SU-DHL-6 (cell line): ENCODE measurements at regions not wholly inside any gene's neighbourhood (a gene's known extent, or its start where the extent isn't known, plus 50 kb on each side); places are given as distances from the start of the nearest gene placed in this dataset.
A peak's percentile ranks its signal among the peaks of the same experiment; 100 is the strongest.
"Not testable (repeated sequence)": the region's sequence is repeated elsewhere in the genome, so short reads cannot be mapped to it uniquely, and the experiment has no call there.

Experiments
- CTCF ChIP-seq: fragments of 200-600 bp; sonication (generic); IDR thresholded peaks from one replicate; pipeline ENCODE4 v1.5.1; 2017; ENCODE audit warnings: antibody characterized with exemption, mild to moderate bottlenecking, low read length, moderate library complexity; ENCODE audit not compliant: insufficient read depth, poor library complexity, severe bottlenecking
- EZH2phosphoT487 ChIP-seq: fragments of 200-600 bp; sonication (generic), shearing (Covaris generic); conservative IDR thresholded peaks from 2 replicates; pipeline ENCODE4 v1.6.1; 2018; ENCODE audit warnings: mild to moderate bottlenecking, antibody characterized with exemption, low read length, moderate library complexity, mixed read lengths

GRCh38 chr2:89957236-89957635 lies 1265.8 kb downstream of the RPIA start:
- peak; percentile 18 for TF ChIP-seq CTCF
- TF ChIP-seq EZH2phosphoT487: not testable (repeated sequence)
